ENCODE measurements at regions not wholly inside any gene's neighbourhood (a gene's known extent, or its start where the extent isn't known, plus 50 kb on each side); places are given as distances from the start of the nearest gene placed in this dataset.

DNA sequence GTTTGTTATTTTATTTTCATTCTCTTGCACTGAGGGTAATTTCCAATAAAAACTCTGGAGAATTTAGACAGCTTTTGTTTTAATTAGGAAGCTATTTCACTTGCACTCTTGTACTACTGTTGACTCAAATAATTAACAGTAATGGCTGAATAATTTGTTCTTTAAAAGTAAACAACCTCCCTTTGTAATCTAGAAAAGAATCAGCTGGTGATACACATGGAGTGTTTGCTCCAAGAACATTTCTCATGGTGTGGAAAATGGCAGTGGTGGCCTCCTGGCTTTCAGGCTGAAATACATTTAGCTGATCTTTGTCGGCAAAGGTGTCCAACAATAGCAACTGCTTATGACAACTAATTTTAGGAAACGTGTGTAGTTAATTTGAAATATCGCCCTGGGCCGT is 129.4 kb downstream of the C9orf152 start:
- Histone ChIP-seq H3K9ac (ENCODE audit: low read length in 2 of 2) (no peak overlapping the region), H3K4me1 (ENCODE audit: control insufficient read depth, insufficient read depth, low read length) (peaks cover 7% of the 10 kb centered on the region), H3K36me3 (ENCODE audit: control insufficient read depth in 2 of 2, insufficient read depth in 2 of 2, low read length in 2 of 2) (no peaks in the 10 kb centered on the region)

DNA sequence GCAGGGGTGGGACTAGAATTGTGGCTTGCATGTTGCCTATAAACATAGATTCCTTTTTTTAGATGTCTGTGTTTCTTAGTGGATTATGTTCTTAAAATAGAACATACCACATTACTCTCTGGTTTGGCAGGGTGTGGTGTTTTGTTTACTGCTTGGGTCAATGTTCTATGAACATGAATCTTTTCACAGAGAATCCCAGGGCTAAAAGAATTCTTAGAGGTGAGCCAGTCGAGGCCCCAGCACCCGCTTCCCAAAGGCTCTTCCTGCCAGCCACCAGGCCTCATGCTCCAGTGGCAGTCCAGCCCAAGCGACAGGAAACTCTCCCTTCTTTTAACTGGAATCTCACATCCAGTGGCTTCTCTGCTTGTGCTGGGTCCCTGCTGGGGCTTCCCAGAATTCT is 126.6 kb downstream of the C9orf152 start:
- Histone ChIP-seq H3K4me1 (ENCODE audit: control insufficient read depth, insufficient read depth, low read length) (peaks cover 7% of the 10 kb centered on the region), H3K27me3 (ENCODE audit: control insufficient read depth in 1 of 2, insufficient read depth in 2 of 2, low read length in 2 of 2) (no peaks in the 10 kb centered on the region), H3K9me3 (ENCODE audit: control insufficient read depth in 2 of 2, low read length in 2 of 2) (no peaks in the 10 kb centered on the region), H3K4me3 (ENCODE audit: low read length in 2 of 2) (no peak overlapping the region), H3K36me3 (ENCODE audit: control insufficient read depth in 2 of 2, insufficient read depth in 2 of 2, low read length in 2 of 2) (no peaks in the 10 kb centered on the region), H3K9ac (ENCODE audit: low read length in 2 of 2) (peak overlapping the region in 1 of 2 donors; percentile 13), H3K27ac (ENCODE audit: low read length) (no peak overlapping the region)

More for the DNA sequence above, 129.4 kb downstream of the C9orf152 start:
- H3K4me3 ChIP-seq (ENCODE audit: low read length in 2 of 2), result no peak overlapping the region
- no peak overlapping the region for H3K27ac ChIP-seq (ENCODE audit: low read length)
- no peaks in the 10 kb centered on the region for H3K27me3 ChIP-seq (ENCODE audit: control insufficient read depth in 1 of 2, insufficient read depth in 2 of 2, low read length in 2 of 2)
- no peaks in the 10 kb centered on the region for H3K9me3 ChIP-seq (ENCODE audit: control insufficient read depth in 2 of 2, low read length in 2 of 2)

DNA sequence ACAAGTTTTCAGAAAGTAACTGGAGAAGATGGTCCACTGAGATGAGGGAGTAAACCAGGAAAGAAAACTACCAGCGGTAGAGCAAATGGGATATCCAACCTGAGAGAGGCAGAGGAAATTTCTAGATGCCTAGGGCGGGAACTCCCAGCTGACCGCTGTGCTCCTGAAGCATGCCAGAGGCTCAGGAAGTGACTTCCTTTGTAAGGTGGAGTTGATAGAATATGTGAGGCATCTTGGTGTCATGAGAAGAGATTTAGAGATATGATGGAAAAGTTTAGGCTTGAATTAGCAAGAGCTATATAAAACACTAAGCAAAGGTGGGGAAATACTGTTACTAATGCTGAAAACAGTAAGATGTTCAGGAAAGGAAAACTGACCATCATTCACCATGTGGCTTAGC is 124.1 kb downstream of the C9orf152 start:
- peaks cover 7% of the 10 kb centered on the region for H3K4me1 ChIP-seq (ENCODE audit: control insufficient read depth, insufficient read depth, low read length)

DNA sequence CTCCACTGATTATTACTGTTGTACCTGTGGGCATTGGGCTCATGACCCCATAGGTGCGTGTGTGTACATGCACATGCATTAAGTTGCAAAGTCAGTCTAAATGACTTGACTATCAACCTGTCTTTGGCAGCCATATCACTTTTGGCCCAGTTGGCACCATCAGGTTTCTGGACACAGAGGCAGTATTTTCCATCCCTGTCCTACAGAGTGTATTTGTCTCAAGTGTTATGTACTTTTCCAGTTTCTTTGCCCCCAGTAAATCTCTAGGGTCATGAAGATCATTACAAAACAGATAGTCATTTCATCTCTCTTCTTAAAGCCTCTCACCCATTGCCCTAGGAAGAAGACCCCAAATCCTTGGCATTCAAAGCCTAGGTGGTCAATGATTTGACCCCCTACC is 121.4 kb downstream of the C9orf152 start:
- Histone ChIP-seq H3K4me3 (ENCODE audit: low read length in 2 of 2) (no peak overlapping the region), H3K36me3 (ENCODE audit: control insufficient read depth in 2 of 2, insufficient read depth in 2 of 2, low read length in 2 of 2) (no peaks in the 10 kb centered on the region), H3K4me1 (ENCODE audit: control insufficient read depth, insufficient read depth, low read length) (peaks cover 4% of the 10 kb centered on the region), H3K9ac (ENCODE audit: low read length in 2 of 2) (no peak overlapping the region), H3K9me3 (ENCODE audit: control insufficient read depth in 2 of 2, low read length in 2 of 2) (no peaks in the 10 kb centered on the region), H3K27me3 (ENCODE audit: control insufficient read depth in 1 of 2, insufficient read depth in 2 of 2, low read length in 2 of 2) (no peaks in the 10 kb centered on the region), H3K27ac (ENCODE audit: low read length) (no peak overlapping the region)

More for the DNA sequence above, 124.1 kb downstream of the C9orf152 start:
- H3K27me3 ChIP-seq (ENCODE audit: control insufficient read depth in 1 of 2, insufficient read depth in 2 of 2, low read length in 2 of 2), result no peaks in the 10 kb centered on the region
- no peak overlapping the region for H3K4me3 ChIP-seq (ENCODE audit: low read length in 2 of 2)
- H3K9ac ChIP-seq (ENCODE audit: low read length in 2 of 2), result no peak overlapping the region
- H3K27ac ChIP-seq (ENCODE audit: low read length), result no peak overlapping the region
- no peaks in the 10 kb centered on the region for H3K36me3 ChIP-seq (ENCODE audit: control insufficient read depth in 2 of 2, insufficient read depth in 2 of 2, low read length in 2 of 2)
- no peaks in the 10 kb centered on the region for H3K9me3 ChIP-seq (ENCODE audit: control insufficient read depth in 2 of 2, low read length in 2 of 2)

DNA sequence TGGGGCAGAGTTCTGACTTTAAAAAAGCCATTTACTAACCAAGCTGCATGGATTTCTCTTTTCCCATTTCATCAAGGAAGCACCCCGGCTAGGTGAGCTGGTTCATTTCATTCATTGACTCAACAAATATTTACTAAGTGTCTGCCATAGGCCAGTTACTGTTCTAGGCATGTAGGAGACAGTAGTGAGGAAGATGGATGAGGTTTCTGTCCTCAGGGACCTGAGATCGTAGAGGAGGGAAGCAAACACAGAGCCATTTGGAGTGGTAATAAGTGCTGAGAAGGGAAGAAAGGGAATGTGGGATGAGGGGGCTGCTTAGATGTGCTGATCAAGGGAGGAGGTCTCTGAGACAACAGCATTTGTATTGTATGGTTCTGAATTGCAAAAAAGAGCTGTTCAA is 120.4 kb downstream of the C9orf152 start:
- Histone ChIP-seq H3K9me3 (ENCODE audit: control insufficient read depth in 2 of 2, low read length in 2 of 2) (no peaks in the 10 kb centered on the region), H3K27me3 (ENCODE audit: control insufficient read depth in 1 of 2, insufficient read depth in 2 of 2, low read length in 2 of 2) (no peaks in the 10 kb centered on the region), H3K27ac (ENCODE audit: low read length) (no peak overlapping the region), H3K9ac (ENCODE audit: low read length in 2 of 2) (no peak overlapping the region), H3K4me1 (ENCODE audit: control insufficient read depth, insufficient read depth, low read length) (no peaks in the 10 kb centered on the region), H3K36me3 (ENCODE audit: control insufficient read depth in 2 of 2, insufficient read depth in 2 of 2, low read length in 2 of 2) (no peaks in the 10 kb centered on the region), H3K4me3 (ENCODE audit: low read length in 2 of 2) (no peak overlapping the region)

DNA sequence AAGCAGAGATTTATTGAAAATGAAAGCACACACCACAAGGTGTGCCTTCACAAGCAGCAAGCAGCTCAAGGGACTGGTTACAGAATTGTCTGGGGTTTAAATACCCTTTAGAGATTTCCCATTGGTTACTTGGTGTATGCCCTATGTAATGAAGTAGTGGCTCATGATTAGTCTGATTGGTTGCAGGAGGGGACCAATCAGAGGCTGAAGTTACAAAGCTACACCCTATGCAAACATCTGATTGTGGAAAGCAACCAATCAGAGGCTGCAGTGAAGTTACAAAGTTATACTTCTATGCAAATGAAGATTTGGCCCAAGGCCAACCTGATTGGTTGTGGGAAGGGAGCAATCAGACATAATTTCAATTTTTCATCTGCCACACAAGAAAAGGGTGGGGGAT is 119.9 kb downstream of the C9orf152 start:
- H3K36me3 ChIP-seq (ENCODE audit: control insufficient read depth in 2 of 2, insufficient read depth in 2 of 2, low read length in 2 of 2), result no peaks in the 10 kb centered on the region
- no peaks in the 10 kb centered on the region for H3K9me3 ChIP-seq (ENCODE audit: control insufficient read depth in 2 of 2, low read length in 2 of 2)
- H3K27ac ChIP-seq (ENCODE audit: low read length), result no peak overlapping the region
- no peaks in the 10 kb centered on the region for H3K4me1 ChIP-seq (ENCODE audit: control insufficient read depth, insufficient read depth, low read length)
- H3K27me3 ChIP-seq (ENCODE audit: control insufficient read depth in 1 of 2, insufficient read depth in 2 of 2, low read length in 2 of 2), result no peaks in the 10 kb centered on the region
- no peak overlapping the region for H3K9ac ChIP-seq (ENCODE audit: low read length in 2 of 2)
- no peak overlapping the region for H3K4me3 ChIP-seq (ENCODE audit: low read length in 2 of 2)

DNA sequence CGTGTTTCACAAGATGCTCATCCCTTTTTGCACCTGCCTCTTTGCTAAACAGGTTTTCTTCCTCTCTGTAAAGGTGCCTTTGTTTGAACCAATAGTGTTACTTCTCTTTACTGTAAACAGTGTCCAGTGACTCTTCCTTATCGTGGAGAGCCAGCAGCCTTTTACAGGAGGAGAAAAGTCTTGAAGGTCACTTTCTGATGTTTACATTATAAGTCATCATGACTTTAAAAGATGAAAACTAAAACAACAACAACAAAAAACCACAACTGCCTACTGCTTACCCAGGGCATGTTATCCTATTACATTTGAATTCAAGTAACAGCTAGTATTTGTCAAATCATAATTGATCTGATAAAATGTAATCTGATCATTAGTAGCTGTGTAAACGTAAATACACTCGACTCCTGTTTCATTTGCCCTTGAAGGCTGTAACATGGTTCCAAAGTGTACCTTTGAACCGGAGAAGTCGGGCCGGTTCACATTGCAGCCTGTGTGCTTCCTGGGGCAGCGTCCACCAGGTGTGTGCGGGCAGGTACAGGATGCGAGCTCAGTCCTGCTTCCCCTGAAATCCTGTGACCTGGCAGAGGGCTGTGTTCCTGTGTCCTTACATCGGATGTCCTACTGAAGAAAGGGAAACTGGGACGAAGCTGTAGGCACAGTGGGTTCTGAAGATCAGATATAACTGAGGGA is 118.1 kb downstream of the C9orf152 start:
- Histone ChIP-seq H3K9me3 (ENCODE audit: control insufficient read depth in 2 of 2, low read length in 2 of 2) (no peaks in the 10 kb centered on the region), H3K4me3 (ENCODE audit: low read length in 2 of 2) (no peak overlapping the region), H3K36me3 (ENCODE audit: control insufficient read depth in 2 of 2, insufficient read depth in 2 of 2, low read length in 2 of 2) (no peaks in the 10 kb centered on the region), H3K27ac (ENCODE audit: low read length) (no peak overlapping the region), H3K4me1 (ENCODE audit: control insufficient read depth, insufficient read depth, low read length) (no peaks in the 10 kb centered on the region), H3K27me3 (ENCODE audit: control insufficient read depth in 1 of 2, insufficient read depth in 2 of 2, low read length in 2 of 2) (no peaks in the 10 kb centered on the region), H3K9ac (ENCODE audit: low read length in 2 of 2) (no peak overlapping the region)

DNA sequence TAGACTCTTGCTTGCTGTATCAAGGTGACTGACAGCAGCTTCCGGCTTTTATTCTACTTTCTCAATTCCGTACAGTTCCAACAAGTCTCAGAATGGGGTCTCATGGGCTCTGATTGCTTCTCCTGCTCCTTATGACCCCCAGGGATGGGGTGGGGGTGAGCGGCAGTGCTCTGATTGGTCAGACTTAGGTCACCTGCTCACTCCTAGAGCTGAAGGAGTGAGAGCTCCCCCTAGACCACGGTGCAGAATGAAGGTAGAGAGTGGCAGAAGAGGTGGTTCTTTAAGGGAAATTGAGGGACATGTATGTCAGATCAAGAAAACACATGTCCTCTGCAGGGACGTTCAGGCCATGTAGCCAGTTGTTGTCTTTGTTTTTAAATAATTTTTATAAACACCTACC is 115.2 kb downstream of the C9orf152 start:
- peaks cover 7% of the 10 kb centered on the region for H3K4me1 ChIP-seq (ENCODE audit: control insufficient read depth, insufficient read depth, low read length)
- no peaks in the 10 kb centered on the region for H3K36me3 ChIP-seq (ENCODE audit: control insufficient read depth in 2 of 2, insufficient read depth in 2 of 2, low read length in 2 of 2)
- H3K4me3 ChIP-seq (ENCODE audit: low read length in 2 of 2), result no peak overlapping the region

DNA sequence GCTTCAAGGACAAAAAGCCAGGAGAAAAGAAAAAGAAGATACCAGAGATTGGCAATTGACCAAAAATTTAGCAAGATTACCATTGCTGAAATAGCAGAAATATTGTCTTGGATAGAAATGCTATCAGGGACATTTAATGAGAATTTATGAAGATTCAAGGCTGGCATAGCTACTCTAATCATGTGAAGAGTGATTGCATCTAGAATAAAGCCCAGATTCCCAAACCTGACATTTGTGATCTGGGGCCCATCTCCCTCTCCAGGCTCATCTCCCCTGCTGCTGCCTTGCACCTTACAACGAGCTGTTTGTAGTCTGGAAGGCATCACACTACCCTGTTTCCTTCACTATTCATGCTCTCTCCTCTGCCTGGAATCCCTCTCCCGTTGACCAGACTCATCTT is 114.5 kb downstream of the C9orf152 start:
- Histone ChIP-seq H3K27me3 (ENCODE audit: control insufficient read depth in 1 of 2, insufficient read depth in 2 of 2, low read length in 2 of 2) (no peaks in the 10 kb centered on the region), H3K27ac (ENCODE audit: low read length) (no peak overlapping the region), H3K36me3 (ENCODE audit: control insufficient read depth in 2 of 2, insufficient read depth in 2 of 2, low read length in 2 of 2) (no peaks in the 10 kb centered on the region), H3K4me1 (ENCODE audit: control insufficient read depth, insufficient read depth, low read length) (peaks cover 7% of the 10 kb centered on the region), H3K9me3 (ENCODE audit: control insufficient read depth in 2 of 2, low read length in 2 of 2) (no peaks in the 10 kb centered on the region), H3K9ac (ENCODE audit: low read length in 2 of 2) (no peak overlapping the region), H3K4me3 (ENCODE audit: low read length in 2 of 2) (no peak overlapping the region)

More for the DNA sequence above, 115.2 kb downstream of the C9orf152 start:
- no peak overlapping the region for H3K27ac ChIP-seq (ENCODE audit: low read length)
- no peaks in the 10 kb centered on the region for H3K9me3 ChIP-seq (ENCODE audit: control insufficient read depth in 2 of 2, low read length in 2 of 2)
- no peak overlapping the region for H3K9ac ChIP-seq (ENCODE audit: low read length in 2 of 2)
- H3K27me3 ChIP-seq (ENCODE audit: control insufficient read depth in 1 of 2, insufficient read depth in 2 of 2, low read length in 2 of 2), result no peaks in the 10 kb centered on the region

DNA sequence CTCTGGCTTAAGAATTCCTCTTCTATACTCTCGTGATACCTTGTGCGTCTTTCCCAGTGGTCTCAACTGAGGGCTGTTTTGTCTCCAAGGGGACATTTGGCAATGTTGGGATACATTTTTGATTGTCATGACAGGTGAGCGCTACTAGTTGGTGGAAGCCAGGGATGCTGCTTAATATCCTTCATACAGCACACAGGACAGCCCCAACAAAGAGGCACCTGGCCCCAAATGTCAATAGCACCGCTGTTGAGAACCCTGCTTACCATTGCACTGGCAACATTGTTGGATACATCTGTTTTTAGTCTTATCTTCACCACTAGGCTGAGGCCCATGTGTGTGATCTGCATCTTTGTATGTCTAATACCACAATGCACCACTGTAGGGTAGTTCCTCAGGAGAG is 114.1 kb downstream of the C9orf152 start:
- H3K36me3 ChIP-seq (ENCODE audit: control insufficient read depth in 2 of 2, insufficient read depth in 2 of 2, low read length in 2 of 2), result no peaks in the 10 kb centered on the region
- H3K9me3 ChIP-seq (ENCODE audit: control insufficient read depth in 2 of 2, low read length in 2 of 2), result no peaks in the 10 kb centered on the region
- H3K4me3 ChIP-seq (ENCODE audit: low read length in 2 of 2), result no peak overlapping the region
- no peak overlapping the region for H3K9ac ChIP-seq (ENCODE audit: low read length in 2 of 2)
- peaks cover 7% of the 10 kb centered on the region for H3K4me1 ChIP-seq (ENCODE audit: control insufficient read depth, insufficient read depth, low read length)
- no peaks in the 10 kb centered on the region for H3K27me3 ChIP-seq (ENCODE audit: control insufficient read depth in 1 of 2, insufficient read depth in 2 of 2, low read length in 2 of 2)
- no peak overlapping the region for H3K27ac ChIP-seq (ENCODE audit: low read length)

DNA sequence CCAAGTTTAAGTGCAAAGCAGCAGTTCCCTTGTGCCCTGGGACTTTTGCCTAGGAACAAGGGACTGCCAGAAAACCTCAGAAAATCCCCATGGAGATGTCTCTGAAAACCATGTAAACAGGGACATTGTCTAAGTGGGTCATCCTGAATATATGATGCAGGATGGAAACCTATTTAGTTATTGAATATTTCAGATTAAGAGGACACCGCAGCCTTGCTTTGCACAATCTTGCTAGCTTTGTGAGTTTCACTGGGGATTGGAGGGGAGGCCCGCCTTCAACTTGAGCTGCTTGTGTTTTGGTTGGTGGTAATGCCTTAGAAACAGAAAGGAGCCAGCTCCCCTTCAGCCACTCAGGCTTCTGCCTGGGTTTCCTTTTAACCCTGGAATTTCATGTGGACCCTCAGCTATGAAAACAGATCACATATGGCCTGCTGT is 112.8 kb downstream of the C9orf152 start:
- no peaks in the 10 kb centered on the region for H3K9me3 ChIP-seq (ENCODE audit: control insufficient read depth in 2 of 2, low read length in 2 of 2)
- H3K27me3 ChIP-seq (ENCODE audit: control insufficient read depth in 1 of 2, insufficient read depth in 2 of 2, low read length in 2 of 2), result no peaks in the 10 kb centered on the region
- no peaks in the 10 kb centered on the region for H3K36me3 ChIP-seq (ENCODE audit: control insufficient read depth in 2 of 2, insufficient read depth in 2 of 2, low read length in 2 of 2)
- no peak overlapping the region for H3K27ac ChIP-seq (ENCODE audit: low read length)
- peaks cover 7% of the 10 kb centered on the region for H3K4me1 ChIP-seq (ENCODE audit: control insufficient read depth, insufficient read depth, low read length)
- H3K9ac ChIP-seq (ENCODE audit: low read length in 2 of 2), result no peak overlapping the region
- H3K4me3 ChIP-seq (ENCODE audit: low read length in 2 of 2), result no peak overlapping the region

Measured in stomach smooth muscle (tissue), 2 donors.